ENCODE measurements at regions not wholly inside any gene's neighbourhood (a gene's known extent, or its start where the extent isn't known, plus 50 kb on each side); places are given as distances from the start of the nearest gene placed in this dataset.
"Not testable (repeated sequence)": the region's sequence is repeated elsewhere in the genome, so short reads cannot be mapped to it uniquely, and the experiment has no call there.

DNA sequence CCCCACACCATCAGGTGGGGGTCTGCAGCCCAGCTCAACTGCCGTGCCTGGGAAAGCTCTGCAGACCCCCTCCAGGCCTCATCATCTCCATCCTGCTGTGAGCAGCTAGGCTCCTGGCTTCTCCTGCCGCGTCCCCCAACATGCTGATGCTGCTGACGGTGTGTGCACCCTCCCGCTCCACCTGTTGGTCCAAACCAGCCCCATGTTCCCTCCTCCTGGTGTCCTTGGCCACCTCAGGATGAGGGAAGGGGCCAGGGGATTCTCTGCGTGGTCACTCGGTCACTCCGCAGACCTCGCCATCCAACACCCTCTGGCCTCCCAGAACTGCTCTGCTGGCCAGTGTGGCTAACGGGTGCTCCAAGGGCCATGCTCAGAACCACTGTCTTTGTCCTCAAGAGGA is 368.6 kb downstream of the FOXL1 start:
- DNase-seq: no peak

DNA sequence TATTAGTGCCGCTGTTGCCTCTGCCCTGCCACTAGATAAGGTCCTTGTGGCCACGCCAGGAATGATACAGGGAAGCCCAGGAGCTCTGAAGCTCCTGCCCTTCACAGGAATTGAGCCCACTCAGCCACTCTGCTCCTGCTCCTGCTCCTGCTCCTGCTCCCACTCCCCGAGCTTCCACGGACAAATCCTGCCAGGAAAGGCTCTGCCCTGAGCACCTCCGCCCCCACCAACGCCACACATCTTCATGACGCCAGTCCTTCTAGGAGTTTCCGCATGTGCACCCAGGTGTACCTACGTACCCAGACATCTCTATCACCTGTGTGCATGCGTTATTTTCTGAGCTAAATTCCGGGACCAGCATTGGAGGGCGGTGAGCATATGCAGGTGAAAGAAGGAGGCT is 369.1 kb downstream of the C16orf95 start:
- no peak for DNase-seq

DNA sequence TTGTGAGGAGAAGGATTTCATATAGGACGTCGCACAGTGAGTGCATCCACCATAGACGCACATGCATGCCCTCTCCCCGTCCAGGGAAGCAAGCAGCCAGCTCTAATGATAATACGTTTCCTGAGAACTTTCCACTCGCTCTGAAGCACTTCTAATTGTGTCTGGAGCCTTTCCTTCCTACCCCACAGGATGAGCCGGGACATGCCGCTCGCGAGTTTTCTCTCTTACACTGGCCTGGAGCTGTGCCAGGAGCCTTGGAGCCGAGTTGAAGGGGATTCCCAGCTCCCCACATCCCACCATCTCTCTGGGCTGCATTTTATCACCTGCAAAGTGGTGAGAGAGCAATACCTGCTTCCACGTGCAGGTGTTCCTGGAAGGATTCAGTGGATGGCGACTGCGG is 368.1 kb downstream of the C16orf95 start:
- no peak for DNase-seq

DNA sequence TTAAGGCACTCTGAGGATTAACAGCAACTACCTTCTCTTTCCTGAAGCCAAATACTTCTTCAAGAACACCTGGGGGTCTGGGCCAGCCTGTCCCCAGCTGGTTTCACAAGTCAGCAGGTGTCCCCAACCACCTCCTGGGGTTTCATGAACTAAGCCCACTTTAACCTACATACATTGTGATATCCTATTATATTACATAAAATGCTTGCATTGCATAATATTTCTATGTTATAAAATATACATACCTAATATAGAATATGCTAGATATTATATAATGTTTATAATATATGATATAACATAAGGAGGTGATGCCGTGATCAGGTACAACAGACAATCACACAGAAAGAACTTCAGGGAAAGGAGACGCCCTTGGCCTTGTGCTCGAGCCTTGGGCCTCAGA is 367.6 kb downstream of the C16orf95 start:
- DNase-seq: no peak

DNA sequence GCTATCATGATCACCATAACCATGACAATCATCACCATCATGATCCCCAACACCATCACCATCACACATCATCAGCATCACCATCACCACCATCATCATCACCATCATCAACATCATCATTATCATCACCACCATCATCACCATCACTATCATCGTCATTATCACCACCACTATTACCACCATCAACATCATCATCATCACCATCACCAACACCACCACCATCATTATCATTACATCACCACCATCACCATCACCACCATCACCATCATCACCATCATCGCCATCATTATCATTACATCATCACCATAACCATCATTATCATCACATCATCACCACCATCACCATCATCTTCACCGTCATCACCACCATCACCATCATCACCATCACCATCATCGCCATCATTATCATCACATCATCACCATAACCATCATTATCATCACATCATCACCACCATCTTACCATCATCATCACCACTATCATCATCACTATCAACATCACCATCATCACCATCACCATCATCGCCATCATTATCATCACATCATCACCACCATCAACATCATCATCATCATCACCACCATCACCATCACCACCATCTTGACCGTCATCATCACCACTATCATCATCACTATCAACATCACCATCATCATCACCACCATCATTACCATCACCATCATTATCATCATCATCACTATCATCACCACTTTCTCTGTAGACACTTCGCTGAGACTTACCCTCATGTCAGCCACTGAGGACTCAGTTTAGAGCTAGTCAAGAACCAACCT is 366.0 kb downstream of the C16orf95 start:
- no peak for DNase-seq

DNA sequence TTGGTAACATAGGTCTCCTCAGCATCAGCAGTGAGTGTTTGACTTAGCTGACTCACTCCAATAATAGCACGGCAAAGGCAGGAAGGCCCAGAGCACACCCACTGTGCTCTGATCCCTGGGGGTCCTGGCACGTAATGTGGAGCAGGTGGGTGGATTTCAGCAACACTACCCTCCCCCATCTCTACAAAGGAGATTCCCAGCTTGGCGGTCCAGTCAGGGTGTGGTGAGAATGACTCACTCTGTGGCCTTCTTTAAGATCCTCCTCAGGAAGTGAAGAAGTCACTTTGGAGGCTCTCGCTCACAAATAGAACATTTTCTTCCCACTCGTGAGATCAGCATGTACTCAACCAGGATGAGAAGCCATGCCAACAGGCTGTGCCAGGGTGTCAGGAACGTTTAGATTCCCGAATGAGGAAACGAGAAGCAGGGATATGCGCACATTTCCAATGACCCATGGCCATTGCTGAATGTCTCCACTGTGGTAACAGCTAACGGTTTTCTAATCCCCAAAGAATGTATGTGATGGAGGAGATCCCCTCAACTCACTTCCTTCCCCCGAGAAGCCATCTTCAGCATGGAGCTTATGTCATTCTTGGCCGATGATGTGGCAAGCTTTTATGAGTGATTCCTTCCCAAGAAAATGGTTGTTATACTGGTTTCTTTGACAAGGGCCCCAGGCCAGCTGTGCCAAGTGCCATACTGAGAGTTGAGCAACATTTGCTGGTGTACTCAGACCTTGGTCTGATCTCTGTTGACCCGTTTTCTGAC is 365.2 kb downstream of the C16orf95 start:
- no peak for DNase-seq

DNA sequence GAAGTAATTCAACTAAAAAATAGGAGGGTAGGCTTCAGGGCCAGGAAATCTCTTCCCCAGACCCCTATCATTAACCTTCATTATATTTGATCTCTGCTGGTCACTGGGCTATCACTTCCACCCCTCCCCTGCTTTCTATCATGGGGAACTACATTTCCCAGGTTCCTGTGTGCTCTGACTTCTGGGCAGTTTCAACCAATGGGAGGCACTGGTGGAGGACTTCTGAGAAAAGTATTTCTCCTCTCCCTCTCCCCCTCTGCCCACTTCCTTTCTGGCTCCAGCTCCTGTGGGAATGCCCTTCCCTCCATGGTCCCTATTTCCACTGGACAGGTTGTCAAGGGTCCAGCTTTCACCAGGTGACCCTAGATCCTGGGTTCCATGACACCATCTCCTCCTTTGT is 364.4 kb downstream of the C16orf95 start:
- DNase-seq: no peak

DNA sequence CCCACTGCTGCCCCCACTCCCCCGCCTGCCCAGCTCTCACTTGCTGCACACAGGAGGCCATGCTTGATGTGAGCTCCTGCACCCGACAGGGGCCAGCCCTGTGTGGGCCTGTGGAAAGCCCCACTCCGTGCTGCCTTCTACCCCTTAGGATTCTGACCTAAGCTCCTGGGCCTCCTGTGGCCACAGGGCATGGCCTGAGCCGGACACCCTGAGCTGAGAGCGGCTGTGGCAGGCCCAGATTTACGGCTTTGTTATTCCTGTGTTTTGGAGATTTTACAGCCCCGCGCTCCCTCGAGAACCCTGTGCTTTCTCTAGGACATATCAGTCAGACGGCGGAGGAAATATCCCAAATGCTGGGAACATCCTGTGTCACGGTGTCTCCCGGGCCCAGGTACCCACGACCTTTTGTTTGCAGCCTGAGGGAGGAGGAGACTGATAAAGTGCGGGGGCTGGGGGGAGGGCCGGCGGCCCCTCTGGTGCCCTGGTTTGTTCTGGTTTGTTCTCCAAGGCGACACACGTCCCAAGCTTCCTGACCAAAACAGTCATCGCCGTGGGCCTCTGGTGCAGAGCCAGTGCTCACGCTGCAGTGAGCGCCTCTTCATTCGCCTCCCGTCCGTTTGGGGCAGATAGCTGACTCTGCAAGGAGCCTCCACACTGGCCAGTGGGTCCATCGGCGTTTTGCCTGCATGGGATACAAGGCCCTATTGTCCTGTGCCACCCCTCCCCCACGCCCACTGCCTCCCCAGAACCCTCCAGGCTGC is 363.4 kb downstream of the C16orf95 start:
- DNase-seq: no peak

DNA sequence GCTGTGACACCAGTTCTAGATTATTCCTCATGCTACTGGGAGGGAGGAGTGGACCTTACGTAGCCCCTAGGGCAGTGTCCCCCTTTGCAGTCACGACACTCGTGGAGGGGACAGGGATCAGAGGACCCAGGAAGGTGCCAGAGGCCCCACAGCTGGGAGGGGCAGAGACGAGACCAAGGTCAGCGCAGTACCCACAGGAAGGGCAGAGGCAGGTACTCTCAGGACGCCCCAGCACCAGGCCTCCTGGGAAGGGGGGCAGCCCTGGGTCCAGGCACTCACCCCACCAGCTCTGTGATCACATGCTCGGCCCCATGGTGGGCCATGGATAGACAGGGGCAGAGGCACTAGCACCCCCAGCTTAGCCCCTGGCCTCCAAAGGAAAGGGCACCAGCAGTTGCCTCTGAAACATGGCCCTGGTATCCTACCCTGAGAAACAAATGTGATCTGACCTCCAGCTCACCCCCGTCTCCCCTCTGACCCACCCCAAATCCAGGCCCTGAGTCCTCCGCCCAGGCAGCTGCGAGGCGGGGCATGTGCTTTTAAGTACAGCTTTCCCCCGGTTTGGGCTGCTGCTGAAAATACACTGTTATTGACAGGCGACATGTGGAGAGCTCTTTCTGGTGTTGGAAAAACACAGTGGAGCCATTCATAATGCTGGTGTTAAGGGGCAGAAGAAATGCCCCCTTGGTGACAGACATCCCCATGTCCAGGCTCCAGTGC is 361.9 kb downstream of the C16orf95 start:
- DNase-seq: no peak

DNA sequence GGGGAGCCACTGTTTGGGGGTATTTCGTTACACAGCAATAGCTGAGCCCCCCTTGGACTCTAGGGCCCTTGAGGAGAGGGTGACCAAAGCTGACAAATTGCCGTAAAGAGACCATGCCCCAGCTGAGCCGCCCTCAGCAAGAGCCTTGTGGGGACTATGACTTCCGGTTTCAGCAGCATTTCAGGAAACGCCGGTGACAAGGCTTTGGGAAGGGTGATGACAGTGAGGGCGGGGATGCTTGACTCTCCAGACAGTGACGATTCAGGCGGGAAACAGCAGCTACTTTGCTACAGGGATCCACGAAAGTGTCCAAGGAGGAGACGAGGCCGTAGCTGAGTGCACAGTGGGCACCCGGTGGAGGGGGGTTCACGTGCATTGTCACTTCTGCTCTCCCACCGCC is 360.8 kb downstream of the C16orf95 start:
- no peak for DNase-seq

DNA sequence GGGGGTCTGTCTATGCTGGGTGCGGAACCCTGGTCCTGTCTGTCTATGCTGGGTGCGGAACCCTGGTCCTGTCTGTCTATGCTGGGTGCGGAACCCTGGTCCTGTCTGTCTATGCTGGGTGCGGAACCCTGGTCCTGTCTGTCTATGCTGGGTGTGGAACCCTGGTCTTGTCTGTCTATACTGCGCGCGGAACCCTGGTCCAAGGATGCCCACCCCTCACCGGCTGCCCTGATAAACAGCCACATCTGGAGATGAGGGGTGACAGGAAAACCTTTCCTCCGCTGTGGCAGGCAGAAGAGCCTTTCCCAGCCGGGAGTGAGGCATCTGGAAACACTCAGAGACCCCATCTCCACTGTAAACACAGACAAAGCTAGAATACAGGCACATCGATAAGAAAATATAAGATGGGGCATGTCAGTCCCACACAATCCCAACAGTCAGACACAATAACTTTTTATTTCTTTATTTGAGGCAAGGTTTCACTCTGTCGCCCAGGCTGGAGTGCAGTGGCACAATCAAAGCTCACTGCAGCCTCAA is 359.5 kb downstream of the C16orf95 start:
- DNase-seq: not testable (repeated sequence)

DNA sequence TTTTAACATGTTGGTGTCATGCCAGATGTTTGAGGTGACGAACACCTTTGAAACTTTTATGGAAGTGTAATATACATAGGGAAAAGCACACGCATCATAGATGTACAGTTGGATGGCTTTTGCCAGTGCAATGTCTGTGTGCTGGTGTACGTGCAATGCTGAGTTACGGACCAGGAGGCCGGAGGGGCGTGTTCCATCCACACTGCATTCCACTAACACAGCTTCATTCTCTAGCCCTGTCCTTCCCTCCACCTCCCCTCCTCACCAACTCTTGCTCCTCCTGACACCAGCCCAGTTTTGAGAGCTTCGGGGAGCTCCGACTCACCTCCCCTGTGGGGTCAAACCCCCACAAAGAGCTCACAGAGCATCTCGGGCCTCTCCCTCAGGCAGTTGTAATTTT is 358.8 kb downstream of the C16orf95 start:
- no peak for DNase-seq

DNA sequence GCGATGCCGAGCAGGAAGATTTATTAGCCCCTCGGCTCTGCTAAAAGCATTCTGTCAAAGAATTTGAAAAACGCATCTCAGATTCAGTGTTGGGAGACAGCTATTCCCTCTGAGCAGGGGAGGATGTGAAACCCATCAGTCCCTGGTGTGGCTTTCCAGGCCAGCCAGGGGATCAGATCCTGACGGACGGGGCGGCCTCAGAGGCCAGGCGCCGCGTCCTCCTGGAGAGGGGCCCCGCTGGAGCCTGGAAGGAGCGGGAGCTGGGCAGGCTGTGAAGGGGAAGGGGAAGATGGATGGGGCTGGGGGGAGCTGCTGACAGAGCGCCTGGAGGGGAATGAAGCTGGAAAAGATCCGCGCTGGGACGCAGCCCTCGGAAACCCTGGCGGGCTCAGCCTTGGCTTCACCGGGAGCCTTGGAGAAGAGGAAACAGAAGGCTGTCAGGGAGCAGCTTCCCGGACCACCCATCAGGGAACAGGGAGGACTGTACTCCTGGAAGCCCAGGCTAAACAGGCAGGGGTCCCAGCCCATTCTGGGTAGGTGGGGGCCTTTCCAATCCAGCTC is 358.0 kb downstream of the C16orf95 start:
- DNase-seq: no peak

DNA sequence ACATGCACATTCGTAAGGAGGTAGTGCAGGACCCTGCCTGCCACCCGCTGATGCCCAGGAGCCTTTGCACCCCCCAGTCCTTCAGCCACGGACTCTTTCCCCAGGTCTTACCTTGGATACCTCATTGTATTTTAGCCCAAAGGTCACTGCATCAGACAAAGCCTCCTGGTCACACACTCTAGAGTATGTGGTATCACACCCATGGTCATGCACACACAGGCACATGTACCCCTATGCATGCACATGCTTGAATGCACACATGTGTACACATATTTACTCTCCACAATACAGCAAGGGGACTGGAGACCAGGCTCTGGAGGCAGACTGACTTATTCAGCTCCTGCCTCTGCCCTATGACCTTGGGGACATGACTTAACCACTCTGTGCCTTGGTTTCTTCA is 357.5 kb downstream of the C16orf95 start:
- DNase-seq: no peak

DNA sequence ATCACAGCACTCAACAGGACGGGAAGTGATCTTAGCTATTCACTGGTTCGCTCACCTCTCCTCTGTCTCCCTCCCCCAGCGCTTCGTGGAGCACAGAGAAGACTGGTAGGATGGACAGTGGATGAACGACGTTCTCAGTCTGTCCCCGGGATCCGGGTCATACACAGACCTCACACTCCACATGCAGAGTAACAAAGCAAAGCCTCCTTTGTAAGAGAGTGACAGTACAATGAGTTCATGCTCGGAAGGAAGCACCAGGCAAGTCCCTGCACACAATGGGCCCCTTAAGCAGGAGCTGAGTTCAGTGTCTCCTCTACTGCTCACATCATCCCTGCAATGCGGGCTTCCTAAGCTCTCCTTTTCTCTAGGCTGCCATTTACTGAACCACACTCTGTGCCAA is 356.9 kb downstream of the C16orf95 start:
- no peak for DNase-seq

DNA sequence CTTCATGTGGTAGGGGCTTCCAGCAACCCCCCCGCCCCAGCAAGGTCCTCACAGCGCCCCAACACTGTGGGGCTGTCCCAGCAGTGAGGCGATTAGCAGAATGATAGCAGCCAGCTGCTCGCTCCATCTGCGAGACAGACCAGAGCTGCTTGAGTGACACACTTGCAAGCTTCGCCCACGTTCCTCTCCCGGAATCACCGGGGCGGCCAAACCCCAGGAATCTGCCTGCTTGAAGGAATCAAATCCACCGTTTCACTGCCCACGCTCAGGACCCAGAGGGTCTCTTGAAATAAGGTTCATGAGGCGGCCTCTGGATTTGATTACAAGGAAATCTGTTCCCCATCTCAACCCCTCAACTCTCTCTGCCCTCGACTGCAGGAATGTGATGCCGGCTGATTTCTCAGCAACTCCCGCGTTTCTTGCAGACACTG is 356.0 kb downstream of the C16orf95 start:
- DNase-seq: no peak

DNA sequence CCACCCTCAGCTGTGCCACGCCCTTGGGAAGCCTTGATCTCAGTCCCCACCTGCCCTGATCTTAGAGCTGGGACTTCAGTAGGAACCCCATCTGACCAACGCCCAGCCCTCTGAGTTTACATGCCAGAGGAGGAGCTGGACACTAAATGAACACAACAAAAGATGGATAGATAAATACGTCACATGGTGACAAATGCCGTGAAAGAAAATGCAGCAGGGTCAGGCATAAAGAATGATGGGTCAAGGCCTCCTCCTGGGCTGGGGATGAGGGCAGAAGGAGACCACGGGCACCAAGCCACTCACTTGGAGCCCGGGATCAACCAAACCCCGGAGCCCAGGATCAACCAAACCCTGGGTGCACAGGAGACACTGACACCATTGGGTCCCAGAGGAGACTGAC is 354.9 kb downstream of the C16orf95 start:
- DNase-seq: no peak

DNA sequence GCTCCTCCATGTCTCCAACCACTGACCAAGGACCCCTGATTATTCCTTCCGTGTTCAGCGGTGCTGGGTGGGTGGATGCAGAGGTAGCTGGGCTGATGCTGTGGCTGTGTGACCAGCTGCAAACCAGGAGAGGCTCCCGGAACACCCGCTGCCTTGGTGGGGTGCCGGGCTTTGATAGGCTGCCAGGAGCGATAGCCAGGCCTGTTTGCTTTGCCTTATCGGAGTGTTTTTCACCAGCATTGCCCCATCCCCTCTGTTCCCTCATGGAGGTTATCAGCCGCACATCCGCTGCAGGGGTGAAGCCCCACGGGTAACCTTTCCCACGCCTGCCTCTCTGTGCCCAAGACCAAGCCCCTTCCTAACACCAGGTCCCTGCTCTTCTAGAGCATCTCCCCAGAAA is 354.3 kb downstream of the C16orf95 start:
- DNase-seq: no peak

DNA sequence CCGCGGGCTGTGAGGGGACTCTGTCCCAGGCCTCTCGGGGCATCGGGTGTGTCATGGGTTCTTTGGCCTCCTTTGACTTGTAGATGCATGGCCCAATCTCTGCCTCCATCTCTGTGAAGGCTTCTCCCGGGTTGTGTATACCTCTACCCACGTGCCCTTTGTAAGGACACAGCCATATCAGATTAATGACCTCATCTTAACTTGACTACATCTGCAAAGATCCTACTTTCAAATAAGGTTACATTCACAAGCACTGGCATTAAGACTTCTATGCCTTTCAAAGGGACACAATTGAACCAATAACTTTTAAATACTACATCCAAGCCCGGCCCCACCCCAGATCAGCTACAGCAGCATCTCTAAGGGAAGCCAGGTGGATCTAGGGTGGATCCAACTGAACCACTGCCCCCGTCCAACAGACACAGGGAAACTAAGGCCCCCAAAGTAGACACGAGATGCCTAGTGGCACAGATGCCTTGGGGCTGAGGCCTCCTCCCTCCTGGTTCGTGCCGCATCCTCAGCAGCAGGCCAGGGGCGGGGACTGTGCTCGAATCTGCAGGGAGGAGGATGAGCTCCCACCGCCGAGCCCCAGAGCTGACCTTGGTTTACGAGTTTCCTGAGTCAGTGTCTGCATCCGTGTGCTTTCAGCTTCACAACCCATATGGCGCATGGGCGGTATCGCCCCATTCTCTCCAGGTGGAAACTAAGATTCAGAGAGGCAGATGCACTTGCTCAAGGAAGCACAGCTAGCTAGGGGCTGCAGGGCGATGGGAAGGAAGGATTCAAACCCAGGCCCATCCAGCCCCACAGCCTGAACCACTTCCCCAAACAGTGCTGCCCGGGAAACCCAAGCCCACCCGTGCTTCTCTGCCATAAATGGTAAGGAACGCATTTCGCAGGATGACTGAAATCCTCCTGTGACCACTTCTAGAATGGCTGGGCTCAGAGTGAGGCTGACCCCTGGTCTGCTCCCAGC is 353.3 kb downstream of the C16orf95 start:
- no peak for DNase-seq

DNA sequence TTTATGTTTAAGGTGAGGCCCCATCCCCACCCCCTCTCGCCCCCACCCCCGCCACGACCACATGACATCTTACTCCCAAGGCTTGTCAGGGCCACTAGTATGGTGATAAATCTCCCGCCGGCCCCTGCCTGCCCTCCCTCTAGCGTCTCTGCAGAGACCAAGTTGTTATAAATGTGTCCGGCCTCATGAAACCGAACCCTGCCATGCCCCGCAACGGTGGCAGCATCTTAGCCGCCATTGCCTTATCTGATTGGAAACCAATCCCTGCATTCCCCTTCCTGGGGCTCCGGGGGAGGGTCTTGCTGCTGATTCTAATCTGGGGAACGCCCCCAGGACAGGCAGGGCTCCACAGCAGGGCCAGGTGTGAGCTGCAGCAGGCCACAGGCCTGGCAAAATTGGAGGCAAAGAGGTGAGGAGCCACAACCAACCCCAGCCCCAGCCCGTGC is 352.4 kb downstream of the C16orf95 start:
- DNase-seq: no peak

DNA sequence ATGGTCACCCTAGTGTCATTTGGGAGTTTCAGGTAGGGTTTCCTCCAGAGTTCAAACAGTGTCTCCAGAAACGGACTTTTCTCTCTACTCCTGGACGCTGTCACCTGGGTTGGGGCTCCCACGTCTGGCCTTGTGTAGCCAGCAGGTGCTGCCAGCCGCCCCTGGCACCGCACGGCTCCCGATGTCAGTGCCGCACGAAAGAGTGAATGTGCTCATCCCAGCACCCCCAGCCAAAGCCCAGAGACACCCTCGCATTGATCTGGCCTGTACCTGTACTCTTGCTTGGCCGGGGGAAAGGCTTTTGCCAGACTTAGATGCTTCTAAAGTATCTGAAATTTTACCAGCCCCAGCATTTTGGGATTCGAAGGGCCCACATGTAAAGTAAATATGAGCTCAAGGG is 351.9 kb downstream of the C16orf95 start:
- no peak for DNase-seq
